Smooth muscle cell (in vitro differentiated cells): ENCODE measurements at regions not wholly inside any gene's neighbourhood (a gene's known extent, or its start where the extent isn't known, plus 50 kb on each side); places are given as distances from the start of the nearest gene placed in this dataset.

Source experiments
- DNase-seq: peaks from one replicate; lab custom pipeline; 2025; ENCODE audit not compliant: unreplicated experiment; lab: John Stamatoyannopoulos, UW
- H2AFZ ChIP-seq: fragments of 200-600 bp; sonication (generic); 2 replicates; pipeline ENCODE4 v1.6.0; 2016; ENCODE audit warnings: antibody characterized with exemption, low read depth, mild to moderate bottlenecking
- H3F3A ChIP-seq: fragments of 200-600 bp; sonication (generic); 2 replicates; pipeline ENCODE4 v1.6.0; 2017; ENCODE audit warnings: antibody characterized with exemption, low read depth
- H3K27ac ChIP-seq: fragments of 200-600 bp; sonication (generic); 2 replicates; pipeline ENCODE4 v1.5.1; 2016; ENCODE audit warnings: low read depth, mild to moderate bottlenecking
- H3K27me3 ChIP-seq: fragments of 200-600 bp; sonication (generic); 2 replicates; pipeline ENCODE4 v1.6.1; 2016; ENCODE audit warnings: low read depth, mild to moderate bottlenecking
- H3K36me3 ChIP-seq: fragments of 200-600 bp; sonication (generic); 2 replicates; pipeline ENCODE4 v1.5.1; 2016; ENCODE audit warnings: low read depth
- H3K4me1 ChIP-seq: fragments of 200-600 bp; sonication (generic); 2 replicates; pipeline ENCODE4 v1.5.1; 2016; ENCODE audit warnings: low read depth
- H3K4me2 ChIP-seq: fragments of 200-600 bp; sonication (generic); 2 replicates; pipeline ENCODE4 v1.6.0; 2016; ENCODE audit warnings: mild to moderate bottlenecking
- H3K4me3 ChIP-seq: fragments of 200-600 bp; sonication (generic); 2 replicates; pipeline ENCODE4 v1.5.1; 2016; ENCODE audit warnings: mild to moderate bottlenecking
- H3K79me2 ChIP-seq: fragments of 200-600 bp; sonication (generic); 2 replicates; pipeline ENCODE4 v1.6.0; 2016; ENCODE audit warnings: low read depth, mild to moderate bottlenecking
- H3K9ac ChIP-seq: fragments of 200-600 bp; sonication (generic); 2 replicates; pipeline ENCODE4 v1.6.0; 2016; ENCODE audit warnings: low read depth
- H3K9me3 ChIP-seq: fragments of 200-600 bp; sonication (generic); replicated peaks from 2 replicates; pipeline ENCODE4 v1.5.1; 2016; ENCODE audit warnings: low read depth
- H4K20me1 ChIP-seq: fragments of 200-600 bp; sonication (generic); 2 replicates; pipeline ENCODE4 v1.6.0; 2016; ENCODE audit warnings: low read depth
- WGBS: methylation state at CpG from one replicate; pipeline ENCODE4 v1.1.7; 2016; ENCODE audit warnings: low lambda C conversion rate; 5-methylcytosine and 5-hydroxymethylcytosine counted together
- TF ChIP-seq, protein P1 (sequence below): fragments of 200-600 bp; sonication (generic); IDR thresholded peaks from 2 replicates; pipeline ENCODE4 v1.5.1; 2017; ENCODE audit warnings: borderline replicate concordance, mild to moderate bottlenecking, antibody characterized with exemption; ENCODE audit not compliant: insufficient read depth, poor library complexity, severe bottlenecking

GRCh38 chr1:212161231-212161781, 123.9 kb upstream of the PPP2R5A start:
- TF ChIP-seq, protein P1, sequence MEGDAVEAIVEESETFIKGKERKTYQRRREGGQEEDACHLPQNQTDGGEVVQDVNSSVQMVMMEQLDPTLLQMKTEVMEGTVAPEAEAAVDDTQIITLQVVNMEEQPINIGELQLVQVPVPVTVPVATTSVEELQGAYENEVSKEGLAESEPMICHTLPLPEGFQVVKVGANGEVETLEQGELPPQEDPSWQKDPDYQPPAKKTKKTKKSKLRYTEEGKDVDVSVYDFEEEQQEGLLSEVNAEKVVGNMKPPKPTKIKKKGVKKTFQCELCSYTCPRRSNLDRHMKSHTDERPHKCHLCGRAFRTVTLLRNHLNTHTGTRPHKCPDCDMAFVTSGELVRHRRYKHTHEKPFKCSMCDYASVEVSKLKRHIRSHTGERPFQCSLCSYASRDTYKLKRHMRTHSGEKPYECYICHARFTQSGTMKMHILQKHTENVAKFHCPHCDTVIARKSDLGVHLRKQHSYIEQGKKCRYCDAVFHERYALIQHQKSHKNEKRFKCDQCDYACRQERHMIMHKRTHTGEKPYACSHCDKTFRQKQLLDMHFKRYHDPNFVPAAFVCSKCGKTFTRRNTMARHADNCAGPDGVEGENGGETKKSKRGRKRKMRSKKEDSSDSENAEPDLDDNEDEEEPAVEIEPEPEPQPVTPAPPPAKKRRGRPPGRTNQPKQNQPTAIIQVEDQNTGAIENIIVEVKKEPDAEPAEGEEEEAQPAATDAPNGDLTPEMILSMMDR = no peak
- no peak for DNase-seq
- no peak overlapping the region for H2AFZ ChIP-seq
- H3K4me3 ChIP-seq = no peak overlapping the region
- no peaks in the 10 kb centered on the region for H3K79me2 ChIP-seq
- H3K27me3 ChIP-seq = no peaks in the 10 kb centered on the region
- H3K9ac ChIP-seq = no peak overlapping the region
- no peaks in the 10 kb centered on the region for H3F3A ChIP-seq
- 30% methylated on average over 2 of the region's 2 CpGs for WGBS
- peak overlapping the region; percentile 72 for H3K27ac ChIP-seq
- H3K36me3 ChIP-seq = no peaks in the 10 kb centered on the region
- no peaks in the 10 kb centered on the region for H4K20me1 ChIP-seq
- H3K4me1 ChIP-seq = no peaks in the 10 kb centered on the region
- peak overlapping the region; percentile 61 for H3K4me2 ChIP-seq
- H3K9me3 ChIP-seq = no peaks in the 10 kb centered on the region

GRCh38 chr1:212162635-212163034, 122.6 kb upstream of the PPP2R5A start:
- Histone ChIP-seq H3K27me3 (no peaks in the 10 kb centered on the region), H3K9me3 (no peaks in the 10 kb centered on the region), H3K79me2 (no peaks in the 10 kb centered on the region), H3F3A (no peaks in the 10 kb centered on the region), H2AFZ (no peak overlapping the region), H3K27ac (no peak overlapping the region), H4K20me1 (no peaks in the 10 kb centered on the region), H3K9ac (no peak overlapping the region), H3K4me2 (peak overlapping the region; percentile 30), H3K4me3 (no peak overlapping the region), H3K4me1 (no peaks in the 10 kb centered on the region), H3K36me3 (no peaks in the 10 kb centered on the region)
- 69% methylated on average over 5 of the region's 5 CpGs for WGBS
- DNase-seq = no peak
- TF ChIP-seq, protein P1 = no peak

DNA sequence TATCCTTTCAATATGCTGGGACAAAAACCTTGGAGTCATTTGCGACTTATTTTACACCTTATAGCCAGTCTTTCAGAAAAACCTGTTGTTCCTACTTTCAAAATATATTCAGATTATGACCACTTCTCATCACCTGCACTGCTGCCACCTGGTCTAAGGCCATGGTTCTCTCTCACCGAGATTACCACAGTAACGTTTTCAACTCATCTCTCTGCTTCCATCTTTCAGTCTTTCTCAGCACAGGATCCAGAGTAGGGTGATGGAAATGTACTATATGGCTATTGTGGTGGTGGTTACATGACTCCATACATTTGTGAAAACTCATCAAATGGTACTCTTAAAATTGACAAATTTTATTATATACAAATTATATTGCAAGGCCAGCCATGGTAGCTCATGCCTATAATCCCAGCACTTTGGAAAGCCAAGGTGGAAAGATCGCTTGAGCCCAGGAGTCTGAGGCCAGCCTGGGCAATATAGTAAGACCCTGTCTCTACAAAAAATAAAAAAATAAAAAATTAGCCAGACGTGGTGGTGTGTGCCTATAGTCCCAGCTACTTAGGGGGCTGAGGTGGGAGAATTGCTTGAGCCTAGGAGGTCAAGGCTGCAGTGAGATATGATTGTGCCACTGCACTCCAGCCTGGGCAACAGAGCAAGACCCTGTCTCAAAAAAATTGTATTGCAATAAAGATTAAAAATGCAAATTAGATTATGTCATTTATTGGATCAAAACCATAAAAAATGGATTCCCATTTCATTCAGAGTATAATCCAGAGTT, 120.9 kb upstream of the PPP2R5A start:
- Histone ChIP-seq H3K9ac (no peak overlapping the region), H3K4me3 (no peak overlapping the region), H3K79me2 (no peaks in the 10 kb centered on the region), H3K36me3 (no peaks in the 10 kb centered on the region), H3K9me3 (no peaks in the 10 kb centered on the region), H3K4me2 (no peak overlapping the region), H4K20me1 (no peaks in the 10 kb centered on the region), H3K4me1 (no peaks in the 10 kb centered on the region), H2AFZ (no peak overlapping the region), H3F3A (no peaks in the 10 kb centered on the region), H3K27ac (no peak overlapping the region), H3K27me3 (no peaks in the 10 kb centered on the region)
- TF ChIP-seq, protein P1 = no peak
- DNase-seq = no peak
- WGBS = 97% methylated on average over 5 of the region's 5 CpGs

- H3K36me3 ChIP-seq = no peaks in the 10 kb centered on the region
- TF ChIP-seq, protein P1 = no peak
- H3K4me2 ChIP-seq = no peak overlapping the region
- H3K27me3 ChIP-seq = no peaks in the 10 kb centered on the region
- H3K79me2 ChIP-seq = no peaks in the 10 kb centered on the region
- no peak overlapping the region for H3K9ac ChIP-seq
- H2AFZ ChIP-seq = no peak overlapping the region
- no peaks in the 10 kb centered on the region for H3K9me3 ChIP-seq
- H4K20me1 ChIP-seq = no peaks in the 10 kb centered on the region
- DNase-seq = no peak
- no peaks in the 10 kb centered on the region for H3F3A ChIP-seq
- no peak overlapping the region for H3K27ac ChIP-seq
- H3K4me1 ChIP-seq = no peaks in the 10 kb centered on the region
- WGBS = 95% methylated on average over 4 of the region's 4 CpGs
- H3K4me3 ChIP-seq = no peak overlapping the region
These were observed 119.0 kb upstream of the PPP2R5A start for GRCh38 chr1:212166244-212166643.
